Lower leg skin (tissue), 3 donors: ENCODE measurements at regions not wholly inside any gene's neighbourhood (a gene's known extent, or its start where the extent isn't known, plus 50 kb on each side); places are given as distances from the start of the nearest gene placed in this dataset.

Experiments used
- CTCF ChIP-seq, 3 donors: fragments of 450-650 bp; IDR thresholded peaks; one replicate each; pipeline ENCODE4 v1.5.1; 2016; ENCODE audit warnings: antibody characterized with exemption in 3 of 3, mild to moderate bottlenecking in 3 of 3, moderate library complexity in 2 of 3
- POLR2A ChIP-seq, 2 donors: fragments of 450-650 bp; IDR thresholded peaks; one replicate each; pipeline ENCODE4 v1.6.1; 2016 to 2017; ENCODE audit warnings: antibody characterized with exemption in 2 of 2, mild to moderate bottlenecking in 1 of 2, moderate library complexity in 1 of 2

GRCh38 chr2:131659168-131659572 lies 131.5 kb downstream of the CCDC74A start:
- no peak for TF ChIP-seq CTCF (IDR thresholded peaks at IDR 0.05)
- TF ChIP-seq POLR2A (IDR thresholded peaks at IDR 0.05), result no peak
